ENCODE measurements at regions not wholly inside any gene's neighbourhood (a gene's known extent, or its start where the extent isn't known, plus 50 kb on each side); places are given as distances from the start of the nearest gene placed in this dataset.

DNA sequence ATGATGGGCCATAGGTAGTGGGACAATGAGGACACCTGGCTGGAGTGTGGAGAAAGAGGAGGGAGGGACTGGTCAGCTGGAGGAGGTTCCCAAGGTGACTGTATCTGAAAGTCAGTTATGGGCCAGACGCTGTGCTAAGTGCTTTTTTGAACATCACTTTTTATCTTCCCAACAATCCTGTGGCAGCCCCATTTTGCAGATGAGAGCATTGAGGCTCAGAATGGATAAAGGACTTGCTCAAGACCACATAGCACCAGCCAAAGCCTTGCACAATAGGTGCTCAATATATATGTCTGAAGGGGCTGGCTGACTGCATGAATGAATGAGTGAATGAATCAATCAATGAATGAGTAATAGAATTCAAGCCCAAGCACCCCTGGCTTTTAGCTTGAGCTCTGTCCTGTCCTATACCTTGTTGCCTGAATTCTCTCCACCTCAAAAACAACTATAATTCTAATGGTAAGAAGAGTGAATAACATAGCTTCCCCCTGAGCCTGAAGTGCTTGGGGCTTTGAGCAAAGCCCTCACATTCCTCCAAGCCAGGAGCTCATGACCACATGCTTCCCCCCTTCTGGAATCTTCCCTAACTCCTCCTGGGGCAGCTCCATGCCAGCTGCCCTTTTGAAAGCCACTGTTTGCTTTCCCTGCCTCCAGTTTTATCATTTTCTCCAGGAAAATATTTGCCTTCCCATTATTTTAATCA is 150.9 kb downstream of the RPLP1 start:
- Histone ChIP-seq H3K4me3 (ENCODE audit: extremely low read depth, insufficient read depth, low read length, poor library complexity, severe bottlenecking) (no peak overlapping the region), H3K27ac (ENCODE audit: low read depth, low read length, severe bottlenecking) (no peak overlapping the region), H3K36me3 (ENCODE audit: control insufficient read depth, insufficient read depth, low read length) (no peaks in the 10 kb centered on the region), H3K9me3 (ENCODE audit: control insufficient read depth, low read length) (no peaks in the 10 kb centered on the region), H3K4me1 (ENCODE audit: control insufficient read depth, insufficient read depth, low read length, poor library complexity, severe bottlenecking) (peaks cover 8% of the 10 kb centered on the region)
- no CpG with 5 or more reads among the region's 1 CpG for WGBS, 2 experiments (ENCODE audit: insufficient coverage in 2 of 2)

DNA sequence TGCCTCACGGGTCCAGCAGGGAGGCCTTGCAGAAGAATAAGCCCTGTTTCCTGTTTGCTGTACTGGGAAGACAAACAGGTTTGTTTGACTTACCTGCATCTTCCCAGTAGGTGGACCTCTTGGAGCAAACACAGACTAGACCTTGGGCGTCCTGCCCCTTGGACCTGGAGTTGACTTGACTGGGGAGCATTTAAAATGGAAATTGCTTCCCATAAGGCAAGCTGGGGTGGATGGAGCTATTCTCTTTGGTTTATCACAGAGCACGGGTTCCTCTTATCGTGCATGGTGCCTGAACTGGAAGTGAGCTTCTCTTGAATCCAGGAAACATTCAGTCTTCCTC is 151.4 kb downstream of the RPLP1 start:
- Histone ChIP-seq H3K27ac (ENCODE audit: low read depth, low read length, severe bottlenecking) (no peak overlapping the region), H3K4me3 (ENCODE audit: extremely low read depth, insufficient read depth, low read length, poor library complexity, severe bottlenecking) (no peak overlapping the region), H3K4me1 (ENCODE audit: control insufficient read depth, insufficient read depth, low read length, poor library complexity, severe bottlenecking) (peaks cover 12% of the 10 kb centered on the region), H3K9me3 (ENCODE audit: control insufficient read depth, low read length) (no peaks in the 10 kb centered on the region), H3K36me3 (ENCODE audit: control insufficient read depth, insufficient read depth, low read length) (no peaks in the 10 kb centered on the region)
- WGBS, 2 experiments (ENCODE audit: insufficient coverage in 2 of 2), result 20 to 47% methylated on average over 1 to 2 of the region's 4 CpGs

DNA sequence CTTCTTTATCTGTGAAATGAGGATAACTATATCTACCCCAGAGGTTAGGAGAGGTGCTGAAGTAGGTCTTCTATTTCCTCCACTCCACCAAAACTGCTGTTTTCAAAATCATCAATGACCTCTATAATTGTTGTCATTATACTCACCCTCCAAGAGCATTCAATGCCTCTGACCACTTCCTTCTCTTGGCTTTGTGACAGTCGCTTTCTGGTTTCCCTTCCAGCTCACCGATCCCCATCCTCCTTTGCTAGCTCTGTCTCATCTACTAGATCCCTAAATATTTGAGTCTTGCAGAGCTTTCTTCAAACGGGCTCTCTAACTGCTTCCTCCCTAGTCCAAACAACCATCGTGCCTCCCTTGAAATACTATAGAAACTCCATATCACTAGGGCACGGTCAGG is 153.5 kb downstream of the RPLP1 start:
- Histone ChIP-seq H3K9me3 (ENCODE audit: control insufficient read depth, low read length) (no peaks in the 10 kb centered on the region), H3K4me3 (ENCODE audit: extremely low read depth, insufficient read depth, low read length, poor library complexity, severe bottlenecking) (no peak overlapping the region), H3K4me1 (ENCODE audit: control insufficient read depth, insufficient read depth, low read length, poor library complexity, severe bottlenecking) (peaks cover 12% of the 10 kb centered on the region), H3K36me3 (ENCODE audit: control insufficient read depth, insufficient read depth, low read length) (no peaks in the 10 kb centered on the region), H3K27ac (ENCODE audit: low read depth, low read length, severe bottlenecking) (no peak overlapping the region)
- WGBS, 2 experiments (ENCODE audit: insufficient coverage in 2 of 2), result 94 to 96% methylated on average over 2 to 3 of the region's 5 CpGs

DNA sequence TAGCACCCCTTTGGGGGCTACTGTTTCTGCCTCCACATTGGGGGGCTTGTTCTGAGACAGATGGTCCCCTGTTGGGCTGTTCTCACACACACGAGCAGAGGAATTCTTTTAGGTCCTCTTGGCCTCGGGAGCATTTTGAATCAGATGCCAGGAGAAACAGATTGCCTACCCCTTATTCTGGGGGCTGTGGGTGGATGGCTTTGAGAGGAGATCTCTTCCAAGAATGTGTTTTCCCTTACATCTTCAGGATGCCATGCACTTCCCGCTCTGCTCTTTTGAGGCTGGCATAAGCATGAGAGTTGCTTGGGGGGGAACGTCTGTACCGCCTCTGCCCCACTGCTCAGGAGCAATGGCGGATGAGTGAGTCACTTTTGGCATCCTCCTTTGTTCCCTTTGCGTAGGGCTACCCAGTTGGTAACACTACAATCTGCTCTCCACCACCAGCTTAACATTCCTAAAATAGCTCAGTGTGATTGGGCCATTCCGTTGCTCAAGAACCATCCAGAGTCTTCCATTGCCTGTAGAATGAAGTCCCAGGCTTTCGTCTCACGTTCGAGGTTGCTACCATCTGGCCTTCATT is 154.4 kb downstream of the RPLP1 start:
- H3K9me3 ChIP-seq (ENCODE audit: control insufficient read depth, low read length), result no peaks in the 10 kb centered on the region
- H3K36me3 ChIP-seq (ENCODE audit: control insufficient read depth, insufficient read depth, low read length), result no peaks in the 10 kb centered on the region
- H3K27ac ChIP-seq (ENCODE audit: low read depth, low read length, severe bottlenecking), result no peak overlapping the region
- no peak overlapping the region for H3K4me3 ChIP-seq (ENCODE audit: extremely low read depth, insufficient read depth, low read length, poor library complexity, severe bottlenecking)
- whole genome bisulfite sequencing, 2 experiments (ENCODE audit: insufficient coverage in 2 of 2), result 80 to 82% methylated on average over 6 to 11 of the region's 11 CpGs
- H3K4me1 ChIP-seq (ENCODE audit: control insufficient read depth, insufficient read depth, low read length, poor library complexity, severe bottlenecking), result peaks cover 12% of the 10 kb centered on the region

DNA sequence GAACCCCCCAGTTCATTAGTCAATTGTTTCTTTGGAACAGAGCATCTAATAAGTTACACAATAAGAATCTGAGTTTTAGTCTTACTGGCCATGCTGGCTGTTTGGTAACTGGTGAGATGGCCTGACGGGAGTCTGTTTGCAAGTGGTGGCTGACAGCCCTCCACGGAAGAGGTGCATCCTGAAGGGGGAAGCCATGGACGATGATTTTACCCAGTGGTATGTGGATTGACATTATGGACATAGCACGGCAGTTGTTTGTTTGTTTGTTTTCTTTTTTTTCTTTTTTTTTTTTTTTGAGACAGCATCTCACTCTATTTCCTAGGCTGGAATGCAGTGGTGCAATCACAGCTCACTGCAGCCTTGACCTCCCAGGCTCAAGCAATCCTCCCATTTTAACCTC is 156.0 kb downstream of the RPLP1 start:
- Histone ChIP-seq H3K4me3 (ENCODE audit: extremely low read depth, insufficient read depth, low read length, poor library complexity, severe bottlenecking) (no peak overlapping the region), H3K4me1 (ENCODE audit: control insufficient read depth, insufficient read depth, low read length, poor library complexity, severe bottlenecking) (peaks cover 10% of the 10 kb centered on the region), H3K36me3 (ENCODE audit: control insufficient read depth, insufficient read depth, low read length) (no peaks in the 10 kb centered on the region), H3K9me3 (ENCODE audit: control insufficient read depth, low read length) (no peaks in the 10 kb centered on the region), H3K27ac (ENCODE audit: low read depth, low read length, severe bottlenecking) (no peak overlapping the region)
- WGBS, 2 experiments (ENCODE audit: insufficient coverage in 2 of 2), result 86 to 100% methylated on average over 2 of the region's 4 CpGs

DNA sequence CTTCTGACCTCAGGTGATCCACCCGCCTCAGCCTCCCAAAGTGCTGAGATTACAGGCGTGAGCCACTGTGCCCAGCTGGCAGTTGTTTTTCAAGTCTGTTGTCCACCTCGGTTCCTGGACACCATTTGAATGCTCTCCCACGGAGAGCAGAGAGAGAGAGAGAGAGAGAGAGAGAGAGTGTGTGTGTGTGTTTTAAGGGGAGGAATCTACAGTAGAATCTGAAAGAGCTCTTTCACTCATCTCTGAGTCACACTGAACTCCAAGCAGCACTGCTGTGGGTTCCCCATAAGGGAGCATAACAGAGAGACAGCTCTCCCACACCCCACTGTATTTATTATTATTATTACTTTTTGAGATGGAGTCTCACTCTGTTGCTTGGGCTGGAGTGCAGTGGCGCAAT is 156.6 kb downstream of the RPLP1 start:
- H3K27ac ChIP-seq (ENCODE audit: low read depth, low read length, severe bottlenecking), result peak overlapping the region; percentile 49
- H3K4me3 ChIP-seq (ENCODE audit: extremely low read depth, insufficient read depth, low read length, poor library complexity, severe bottlenecking), result no peak overlapping the region
- H3K36me3 ChIP-seq (ENCODE audit: control insufficient read depth, insufficient read depth, low read length), result no peaks in the 10 kb centered on the region
- WGBS, 2 experiments (ENCODE audit: insufficient coverage in 2 of 2), result 68 to 87% methylated on average over 4 of the region's 5 CpGs
- H3K9me3 ChIP-seq (ENCODE audit: control insufficient read depth, low read length), result no peaks in the 10 kb centered on the region
- peaks cover 10% of the 10 kb centered on the region for H3K4me1 ChIP-seq (ENCODE audit: control insufficient read depth, insufficient read depth, low read length, poor library complexity, severe bottlenecking)

DNA sequence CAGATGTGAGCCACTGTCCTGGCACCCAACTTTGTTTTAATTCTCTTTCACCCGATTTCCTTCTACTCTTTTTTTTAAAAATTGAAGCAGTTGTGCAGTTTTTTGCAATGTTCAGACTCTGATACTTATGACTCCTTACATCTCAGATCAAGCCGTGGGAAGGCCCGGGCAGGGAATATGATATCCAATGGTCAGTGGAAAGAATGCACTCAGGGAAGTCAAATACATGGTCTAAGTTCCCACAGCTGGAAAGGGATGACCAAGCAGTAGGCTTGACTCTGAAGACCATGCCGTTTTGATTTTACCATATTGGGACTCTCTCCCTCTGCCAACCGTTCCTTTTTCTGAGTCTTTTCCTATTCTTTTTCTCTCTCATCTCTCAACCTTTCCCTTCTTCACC is 157.2 kb downstream of the RPLP1 start:
- WGBS, 2 experiments (ENCODE audit: insufficient coverage in 2 of 2), result 98 to 100% methylated on average over 4 to 5 of the region's 5 CpGs
- no peaks in the 10 kb centered on the region for H3K36me3 ChIP-seq (ENCODE audit: control insufficient read depth, insufficient read depth, low read length)
- no peak overlapping the region for H3K4me3 ChIP-seq (ENCODE audit: extremely low read depth, insufficient read depth, low read length, poor library complexity, severe bottlenecking)
- H3K27ac ChIP-seq (ENCODE audit: low read depth, low read length, severe bottlenecking), result no peak overlapping the region
- H3K9me3 ChIP-seq (ENCODE audit: control insufficient read depth, low read length), result no peaks in the 10 kb centered on the region
- H3K4me1 ChIP-seq (ENCODE audit: control insufficient read depth, insufficient read depth, low read length, poor library complexity, severe bottlenecking), result peaks cover 10% of the 10 kb centered on the region

DNA sequence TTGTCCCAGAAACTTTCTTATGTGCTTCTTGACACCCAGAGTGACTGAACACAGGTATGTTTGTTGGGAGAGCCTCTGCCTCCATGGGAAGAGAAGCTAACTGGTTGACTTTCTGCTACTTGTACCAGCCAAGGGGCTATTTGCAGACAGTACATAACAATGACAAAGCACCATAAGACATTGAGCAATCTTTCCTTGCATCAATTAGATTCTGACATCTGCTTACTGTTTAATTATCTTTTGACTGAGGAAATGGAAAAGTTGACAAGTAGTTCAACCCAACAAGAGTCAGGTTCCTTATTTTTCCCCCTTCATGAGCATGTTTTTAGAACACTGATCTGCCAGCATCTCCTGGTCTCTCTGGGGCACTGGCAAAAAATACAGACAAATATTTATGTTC is 157.7 kb downstream of the RPLP1 start:
- H3K27ac ChIP-seq (ENCODE audit: low read depth, low read length, severe bottlenecking), result no peak overlapping the region
- peaks cover 10% of the 10 kb centered on the region for H3K4me1 ChIP-seq (ENCODE audit: control insufficient read depth, insufficient read depth, low read length, poor library complexity, severe bottlenecking)
- no peak overlapping the region for H3K4me3 ChIP-seq (ENCODE audit: extremely low read depth, insufficient read depth, low read length, poor library complexity, severe bottlenecking)
- no peaks in the 10 kb centered on the region for H3K36me3 ChIP-seq (ENCODE audit: control insufficient read depth, insufficient read depth, low read length)
- H3K9me3 ChIP-seq (ENCODE audit: control insufficient read depth, low read length), result no peaks in the 10 kb centered on the region

DNA sequence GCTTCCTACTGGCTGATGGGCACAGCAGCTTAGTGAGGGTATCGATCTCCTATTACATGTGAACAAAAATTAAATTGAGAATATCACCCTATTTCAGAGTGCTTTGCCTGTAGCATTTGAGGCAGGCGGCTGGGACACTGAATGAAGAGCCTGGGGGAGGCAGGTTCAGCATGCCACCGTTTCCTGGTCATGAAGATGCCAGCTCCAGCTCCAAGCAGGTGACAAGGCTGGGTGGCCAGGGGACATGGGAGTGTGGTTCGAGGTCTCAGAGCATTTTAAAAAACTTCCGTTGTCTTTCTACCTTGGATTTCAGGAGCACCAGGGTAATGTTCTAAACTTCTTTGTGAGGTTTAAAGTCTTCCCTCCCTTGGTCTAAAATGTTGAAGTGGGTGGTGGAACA is 158.2 kb downstream of the RPLP1 start:
- Histone ChIP-seq H3K4me3 (ENCODE audit: extremely low read depth, insufficient read depth, low read length, poor library complexity, severe bottlenecking) (no peak overlapping the region), H3K9me3 (ENCODE audit: control insufficient read depth, low read length) (no peaks in the 10 kb centered on the region), H3K36me3 (ENCODE audit: control insufficient read depth, insufficient read depth, low read length) (no peaks in the 10 kb centered on the region), H3K4me1 (ENCODE audit: control insufficient read depth, insufficient read depth, low read length, poor library complexity, severe bottlenecking) (peaks cover 10% of the 10 kb centered on the region), H3K27ac (ENCODE audit: low read depth, low read length, severe bottlenecking) (no peak overlapping the region)
- 90 to 94% methylated on average over 3 to 5 of the region's 5 CpGs for WGBS, 2 experiments (ENCODE audit: insufficient coverage in 2 of 2)

DNA sequence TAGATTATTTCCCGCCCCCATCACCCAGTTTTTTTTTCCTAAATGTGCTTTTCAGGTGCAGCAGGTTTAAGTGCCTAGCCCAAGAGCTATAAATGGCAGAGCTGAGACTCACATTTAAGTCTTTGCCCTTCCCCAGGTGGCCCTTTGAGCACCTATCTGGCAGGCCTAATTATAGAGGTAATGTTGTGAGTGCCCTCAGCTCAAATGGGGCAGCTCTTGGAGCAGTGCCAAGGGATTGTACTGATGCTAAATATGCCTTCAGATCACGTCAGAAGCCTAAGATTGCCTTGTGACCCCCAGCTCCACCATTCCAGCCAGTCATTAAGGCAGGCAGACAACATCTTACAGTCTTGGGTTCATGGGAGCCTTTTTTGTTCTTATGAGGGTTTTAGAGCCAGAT is 159.5 kb downstream of the RPLP1 start:
- 86 to 100% methylated on average over 1 of the region's 2 CpGs for WGBS, 2 experiments (ENCODE audit: insufficient coverage in 2 of 2)
- Histone ChIP-seq H3K36me3 (ENCODE audit: control insufficient read depth, insufficient read depth, low read length) (no peaks in the 10 kb centered on the region), H3K27ac (ENCODE audit: low read depth, low read length, severe bottlenecking) (no peak overlapping the region), H3K9me3 (ENCODE audit: control insufficient read depth, low read length) (no peaks in the 10 kb centered on the region), H3K4me1 (ENCODE audit: control insufficient read depth, insufficient read depth, low read length, poor library complexity, severe bottlenecking) (peaks cover 10% of the 10 kb centered on the region), H3K4me3 (ENCODE audit: extremely low read depth, insufficient read depth, low read length, poor library complexity, severe bottlenecking) (no peak overlapping the region)

DNA sequence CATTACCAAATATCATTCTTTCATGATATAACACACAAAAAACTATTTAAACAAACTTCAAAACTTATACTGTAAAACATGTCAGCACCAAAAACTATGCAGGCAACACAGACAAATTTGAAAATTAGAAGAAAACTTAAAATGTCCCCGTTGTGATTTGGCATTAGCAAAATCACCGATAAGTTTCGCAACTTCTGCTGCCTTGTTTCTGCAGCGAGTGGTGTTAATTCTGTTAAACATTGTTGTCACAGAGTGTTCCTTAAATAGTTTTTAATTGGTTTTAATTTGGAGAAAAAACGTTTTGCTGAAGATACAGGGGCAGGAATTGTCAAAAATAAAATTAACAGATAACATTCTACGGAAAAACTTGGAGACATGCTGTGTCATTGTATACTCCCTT is 160.6 kb downstream of the RPLP1 start:
- no peaks in the 10 kb centered on the region for H3K36me3 ChIP-seq (ENCODE audit: control insufficient read depth, insufficient read depth, low read length)

More for the DNA sequence above, 160.6 kb downstream of the RPLP1 start:
- Histone ChIP-seq H3K4me1 (ENCODE audit: control insufficient read depth, insufficient read depth, low read length, poor library complexity, severe bottlenecking) (peaks cover 7% of the 10 kb centered on the region), H3K4me3 (ENCODE audit: extremely low read depth, insufficient read depth, low read length, poor library complexity, severe bottlenecking) (no peak overlapping the region), H3K9me3 (ENCODE audit: control insufficient read depth, low read length) (no peaks in the 10 kb centered on the region), H3K27ac (ENCODE audit: low read depth, low read length, severe bottlenecking) (no peak overlapping the region)
- WGBS, 2 experiments (ENCODE audit: insufficient coverage in 2 of 2), result 82 to 100% methylated on average over 4 to 6 of the region's 6 CpGs
